Peyer's patch (tissue), 4 donors: ENCODE measurements at regions not wholly inside any gene's neighbourhood (a gene's known extent, or its start where the extent isn't known, plus 50 kb on each side); places are given as distances from the start of the nearest gene placed in this dataset.

Source experiments
- POLR2A ChIP-seq, 2 donors: fragments of 450-650 bp; IDR thresholded peaks; one replicate each; pipeline ENCODE4 v1.5.1; 2017; ENCODE audit warnings: antibody characterized with exemption in 2 of 2, mild to moderate bottlenecking in 2 of 2, moderate library complexity in 2 of 2
- TF ChIP-seq, protein P1 (sequence below), 6 experiments: fragments of 450-650 bp in 4 of 6; fragments of 200-600 bp in 2 of 6; sonication (generic) in 1 of 6; IDR thresholded peaks; one replicate each; pipeline ENCODE4 v1.5.1; 2017 to 2019; ENCODE audit warnings: antibody characterized with exemption in 6 of 6, mild to moderate bottlenecking in 3 of 6, moderate library complexity in 1 of 6

DNA sequence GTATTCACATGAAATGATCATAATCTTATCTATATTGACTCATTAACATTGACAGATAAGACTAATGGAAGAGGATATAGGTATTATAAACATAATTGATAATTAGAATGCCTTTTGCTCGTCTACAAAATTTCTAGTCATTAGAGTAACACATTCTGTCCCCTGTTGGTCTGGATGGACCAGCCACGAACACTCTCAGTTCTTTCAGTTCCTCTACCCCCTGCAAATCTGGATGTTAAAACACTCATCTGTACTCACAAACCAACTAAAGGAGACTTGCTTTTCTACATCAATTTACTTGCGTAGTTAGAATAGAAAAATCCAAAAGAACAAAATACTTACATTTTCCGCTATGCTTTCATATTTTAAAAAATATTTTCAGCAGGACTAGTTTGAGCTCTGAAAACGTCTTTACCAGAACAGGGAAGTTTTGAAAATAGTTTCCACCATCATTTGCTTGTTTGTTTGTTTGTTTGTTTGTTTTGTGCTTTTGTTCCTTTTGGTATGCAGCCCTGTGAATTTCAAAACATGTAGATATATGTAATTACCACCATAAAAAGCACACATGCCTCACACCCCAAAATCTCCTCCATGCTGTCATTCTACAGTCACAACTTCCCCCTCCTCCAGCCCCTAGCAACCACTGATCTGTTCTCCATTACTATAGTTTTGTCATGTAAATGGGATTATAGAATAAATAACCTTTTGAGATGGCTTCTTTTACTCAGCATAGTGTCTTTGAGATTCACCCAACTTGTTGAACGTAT is 103.8 kb downstream of the FZD1 start:
- TF ChIP-seq, protein P1, sequence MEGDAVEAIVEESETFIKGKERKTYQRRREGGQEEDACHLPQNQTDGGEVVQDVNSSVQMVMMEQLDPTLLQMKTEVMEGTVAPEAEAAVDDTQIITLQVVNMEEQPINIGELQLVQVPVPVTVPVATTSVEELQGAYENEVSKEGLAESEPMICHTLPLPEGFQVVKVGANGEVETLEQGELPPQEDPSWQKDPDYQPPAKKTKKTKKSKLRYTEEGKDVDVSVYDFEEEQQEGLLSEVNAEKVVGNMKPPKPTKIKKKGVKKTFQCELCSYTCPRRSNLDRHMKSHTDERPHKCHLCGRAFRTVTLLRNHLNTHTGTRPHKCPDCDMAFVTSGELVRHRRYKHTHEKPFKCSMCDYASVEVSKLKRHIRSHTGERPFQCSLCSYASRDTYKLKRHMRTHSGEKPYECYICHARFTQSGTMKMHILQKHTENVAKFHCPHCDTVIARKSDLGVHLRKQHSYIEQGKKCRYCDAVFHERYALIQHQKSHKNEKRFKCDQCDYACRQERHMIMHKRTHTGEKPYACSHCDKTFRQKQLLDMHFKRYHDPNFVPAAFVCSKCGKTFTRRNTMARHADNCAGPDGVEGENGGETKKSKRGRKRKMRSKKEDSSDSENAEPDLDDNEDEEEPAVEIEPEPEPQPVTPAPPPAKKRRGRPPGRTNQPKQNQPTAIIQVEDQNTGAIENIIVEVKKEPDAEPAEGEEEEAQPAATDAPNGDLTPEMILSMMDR (IDR thresholded peaks at IDR 0.05), result no peak
- no peak for TF ChIP-seq POLR2A (IDR thresholded peaks at IDR 0.05)
